ENCODE measurements at regions not wholly inside any gene's neighbourhood (a gene's known extent, or its start where the extent isn't known, plus 50 kb on each side); places are given as distances from the start of the nearest gene placed in this dataset.

DNA sequence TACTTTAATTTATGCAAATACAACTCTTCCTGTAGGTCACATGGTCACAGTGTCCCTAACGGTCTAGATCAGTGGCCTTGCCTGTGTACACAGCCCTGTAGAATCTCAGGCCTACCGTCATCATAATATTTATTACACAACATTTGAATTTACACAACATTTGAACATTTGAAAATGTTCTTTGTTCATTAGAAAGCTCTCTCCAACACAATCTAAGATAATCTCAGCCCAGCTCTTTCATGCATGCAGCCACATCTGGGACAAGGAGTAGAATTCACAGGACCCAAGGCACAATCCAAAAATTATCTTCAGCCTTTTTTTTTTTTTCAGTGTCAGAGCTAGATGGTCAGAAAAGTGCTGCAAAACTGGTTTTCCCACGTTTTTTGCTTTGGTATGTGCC, 892.8 kb downstream of the TFAP2A start:
- DNase-seq (ENCODE audit: low spot score) (no peak), ATAC-seq (ENCODE audit: low read depth) (no peak)
- peaks cover 64% of the 10 kb centered on the region for H3K4me1 ChIP-seq (ENCODE audit: insufficient read depth, poor library complexity, severe bottlenecking)
- H3K27ac ChIP-seq (ENCODE audit: poor library complexity, severe bottlenecking), result peak overlapping the region; percentile 93
- H3K27me3 ChIP-seq (ENCODE audit: insufficient read depth, poor library complexity, severe bottlenecking), result no peaks in the 10 kb centered on the region
- TF ChIP-seq, protein P1, sequence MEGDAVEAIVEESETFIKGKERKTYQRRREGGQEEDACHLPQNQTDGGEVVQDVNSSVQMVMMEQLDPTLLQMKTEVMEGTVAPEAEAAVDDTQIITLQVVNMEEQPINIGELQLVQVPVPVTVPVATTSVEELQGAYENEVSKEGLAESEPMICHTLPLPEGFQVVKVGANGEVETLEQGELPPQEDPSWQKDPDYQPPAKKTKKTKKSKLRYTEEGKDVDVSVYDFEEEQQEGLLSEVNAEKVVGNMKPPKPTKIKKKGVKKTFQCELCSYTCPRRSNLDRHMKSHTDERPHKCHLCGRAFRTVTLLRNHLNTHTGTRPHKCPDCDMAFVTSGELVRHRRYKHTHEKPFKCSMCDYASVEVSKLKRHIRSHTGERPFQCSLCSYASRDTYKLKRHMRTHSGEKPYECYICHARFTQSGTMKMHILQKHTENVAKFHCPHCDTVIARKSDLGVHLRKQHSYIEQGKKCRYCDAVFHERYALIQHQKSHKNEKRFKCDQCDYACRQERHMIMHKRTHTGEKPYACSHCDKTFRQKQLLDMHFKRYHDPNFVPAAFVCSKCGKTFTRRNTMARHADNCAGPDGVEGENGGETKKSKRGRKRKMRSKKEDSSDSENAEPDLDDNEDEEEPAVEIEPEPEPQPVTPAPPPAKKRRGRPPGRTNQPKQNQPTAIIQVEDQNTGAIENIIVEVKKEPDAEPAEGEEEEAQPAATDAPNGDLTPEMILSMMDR (IDR thresholded peaks at IDR 0.05; ENCODE audit: poor library complexity, severe bottlenecking), result no peak
- no peaks in the 10 kb centered on the region for H3K36me3 ChIP-seq (ENCODE audit: low read depth)
- no peaks in the 10 kb centered on the region for H3K9me3 ChIP-seq (ENCODE audit: severe bottlenecking)
- no peak overlapping the region for H3K4me3 ChIP-seq (ENCODE audit: severe bottlenecking)

DNA sequence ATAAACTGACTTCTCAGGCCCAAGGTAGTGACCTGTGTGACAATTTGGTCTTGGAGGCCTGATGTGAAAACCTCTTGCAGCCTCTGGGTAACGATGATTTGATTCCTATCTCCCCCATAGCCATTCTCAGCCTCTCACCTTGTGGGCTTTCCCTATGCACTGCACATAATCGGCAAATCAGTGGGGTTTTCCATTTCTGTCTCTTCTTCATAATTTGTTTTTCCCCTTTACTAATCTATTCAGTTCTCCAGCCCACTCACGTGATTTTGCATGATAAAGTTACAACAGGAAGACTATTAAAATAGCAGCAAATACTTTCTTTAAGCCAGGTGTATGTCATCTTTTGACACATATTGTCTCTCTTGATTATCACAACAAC, 893.7 kb downstream of the TFAP2A start:
- TF ChIP-seq, protein P1 (IDR thresholded peaks at IDR 0.05; ENCODE audit: poor library complexity, severe bottlenecking), result no peak
- Histone ChIP-seq H3K9me3 (ENCODE audit: severe bottlenecking) (no peaks in the 10 kb centered on the region), H3K27ac (ENCODE audit: poor library complexity, severe bottlenecking) (peak overlapping the region; percentile 93), H3K4me1 (ENCODE audit: insufficient read depth, poor library complexity, severe bottlenecking) (peaks cover 73% of the 10 kb centered on the region), H3K27me3 (ENCODE audit: insufficient read depth, poor library complexity, severe bottlenecking) (no peaks in the 10 kb centered on the region), H3K4me3 (ENCODE audit: severe bottlenecking) (no peak overlapping the region), H3K36me3 (ENCODE audit: low read depth) (no peaks in the 10 kb centered on the region)
- no peak; the same call in 2 of the 3 replicates for ATAC-seq (ENCODE audit: low read depth)
- DNase-seq (ENCODE audit: low spot score), result no peak

GRCh38 chr6:9520417-9521151, 894.3 kb downstream of the TFAP2A start:
- no peak for DNase-seq (ENCODE audit: low spot score)
- no peaks in the 10 kb centered on the region for H3K36me3 ChIP-seq (ENCODE audit: low read depth)
- TF ChIP-seq, protein P1 (IDR thresholded peaks at IDR 0.05; ENCODE audit: poor library complexity, severe bottlenecking), result no peak
- peaks cover 79% of the 10 kb centered on the region for H3K4me1 ChIP-seq (ENCODE audit: insufficient read depth, poor library complexity, severe bottlenecking)
- peak overlapping the region; percentile 93 for H3K27ac ChIP-seq (ENCODE audit: poor library complexity, severe bottlenecking)
- H3K27me3 ChIP-seq (ENCODE audit: insufficient read depth, poor library complexity, severe bottlenecking), result no peaks in the 10 kb centered on the region
- ATAC-seq (ENCODE audit: low read depth), result peak; percentile 78
- no peaks in the 10 kb centered on the region for H3K9me3 ChIP-seq (ENCODE audit: severe bottlenecking)
- H3K4me3 ChIP-seq (ENCODE audit: severe bottlenecking), result no peak overlapping the region

- TF ChIP-seq, protein P1 (IDR thresholded peaks at IDR 0.05; ENCODE audit: poor library complexity, severe bottlenecking), result no peak
- H3K9me3 ChIP-seq (ENCODE audit: severe bottlenecking), result no peaks in the 10 kb centered on the region
- H3K4me3 ChIP-seq (ENCODE audit: severe bottlenecking), result no peak overlapping the region
- no peaks in the 10 kb centered on the region for H3K27me3 ChIP-seq (ENCODE audit: insufficient read depth, poor library complexity, severe bottlenecking)
- no peak for ATAC-seq (ENCODE audit: low read depth)
- no peak for DNase-seq (ENCODE audit: low spot score)
- H3K27ac ChIP-seq (ENCODE audit: poor library complexity, severe bottlenecking), result peak overlapping the region; percentile 93
- H3K36me3 ChIP-seq (ENCODE audit: low read depth), result no peaks in the 10 kb centered on the region
- H3K4me1 ChIP-seq (ENCODE audit: insufficient read depth, poor library complexity, severe bottlenecking), result peaks cover 79% of the 10 kb centered on the region
Measured at GRCh38 chr6:9518431-9518830, 896.4 kb downstream of the TFAP2A start.

- TF ChIP-seq, protein P1 (IDR thresholded peaks at IDR 0.05; ENCODE audit: poor library complexity, severe bottlenecking), result no peak
- peak overlapping the region; percentile 93 for H3K27ac ChIP-seq (ENCODE audit: poor library complexity, severe bottlenecking)
- peaks cover 72% of the 10 kb centered on the region for H3K4me1 ChIP-seq (ENCODE audit: insufficient read depth, poor library complexity, severe bottlenecking)
- H3K36me3 ChIP-seq (ENCODE audit: low read depth), result no peaks in the 10 kb centered on the region
- no peak overlapping the region for H3K4me3 ChIP-seq (ENCODE audit: severe bottlenecking)
- ATAC-seq (ENCODE audit: low read depth) (no peak), DNase-seq (ENCODE audit: low spot score) (no peak)
- no peaks in the 10 kb centered on the region for H3K27me3 ChIP-seq (ENCODE audit: insufficient read depth, poor library complexity, severe bottlenecking)
- H3K9me3 ChIP-seq (ENCODE audit: severe bottlenecking), result no peaks in the 10 kb centered on the region
Measured at GRCh38 chr6:9517806-9518205, 897.1 kb downstream of the TFAP2A start.
